Jurkat, Clone E6-1 (cell line): ENCODE measurements at regions not wholly inside any gene's neighbourhood (a gene's known extent, or its start where the extent isn't known, plus 50 kb on each side); places are given as distances from the start of the nearest gene placed in this dataset.
A peak's percentile ranks its signal among the peaks of the same experiment; 100 is the strongest.
"Not testable (repeated sequence)": the region's sequence is repeated elsewhere in the genome, so short reads cannot be mapped to it uniquely, and the experiment has no call there.

Experiments
- DNase-seq: peaks from one replicate; pipeline ENCODE4 v3.0.0-alpha.2; 2011; ENCODE audit warnings: low read depth, low spot score
- H3K4me3 ChIP-seq: 2 replicates; pipeline ENCODE4 v1.5.1; 2011; ENCODE audit warnings: mild to moderate bottlenecking, low read length, control low read depth, moderate library complexity

DNA sequence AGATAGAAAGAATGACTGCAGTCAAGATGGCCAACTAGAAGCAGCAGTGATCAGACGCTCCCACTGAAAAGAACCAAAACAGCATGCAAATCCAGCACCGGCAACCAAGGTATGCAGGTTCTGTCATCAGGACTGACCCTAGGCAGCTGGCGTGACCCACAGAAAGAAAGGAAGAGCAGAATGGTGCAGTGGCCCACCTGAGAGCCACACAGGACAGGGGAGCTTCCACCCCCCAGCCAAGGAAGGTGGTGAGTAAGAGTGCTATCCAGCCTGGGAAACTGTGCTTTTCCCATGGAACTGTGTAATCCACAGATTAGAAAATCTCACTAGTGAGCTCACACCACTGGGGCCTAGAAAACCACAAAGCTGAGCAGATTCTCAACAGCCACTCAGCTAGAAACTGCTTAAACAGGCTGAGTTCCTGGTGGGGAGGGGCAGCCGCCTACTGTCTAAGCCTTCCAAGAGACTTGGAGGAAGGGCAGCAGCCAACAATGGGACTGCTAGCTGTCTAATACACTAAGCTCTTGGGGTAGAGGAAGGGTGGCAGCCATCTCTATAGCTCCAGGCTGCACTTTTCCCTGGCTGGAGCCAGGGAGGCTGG lies 127.9 kb downstream of the EVA1A start:
- no peak overlapping the region for H3K4me3 ChIP-seq
- no peak for DNase-seq

DNA sequence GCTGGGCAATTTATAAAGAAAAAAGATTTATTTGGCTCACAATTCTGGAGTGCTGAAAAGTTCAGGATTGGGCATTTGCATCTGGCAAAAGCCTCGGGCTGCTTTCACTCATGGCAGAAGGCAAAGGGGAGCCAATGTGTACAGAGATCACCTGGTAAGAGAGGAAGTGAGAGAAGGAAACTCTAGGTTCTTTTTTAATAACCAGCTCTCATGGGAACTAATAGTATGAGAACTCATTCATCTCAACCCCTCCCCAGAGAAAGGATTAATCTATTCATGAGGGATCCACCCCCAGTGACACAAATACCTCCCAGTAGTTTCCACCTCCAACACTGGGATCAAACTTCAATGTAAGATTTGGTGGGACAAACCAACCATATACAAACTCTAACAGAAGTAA lies 129.0 kb downstream of the EVA1A start:
- no peak for DNase-seq
- H3K4me3 ChIP-seq: no peak overlapping the region

DNA sequence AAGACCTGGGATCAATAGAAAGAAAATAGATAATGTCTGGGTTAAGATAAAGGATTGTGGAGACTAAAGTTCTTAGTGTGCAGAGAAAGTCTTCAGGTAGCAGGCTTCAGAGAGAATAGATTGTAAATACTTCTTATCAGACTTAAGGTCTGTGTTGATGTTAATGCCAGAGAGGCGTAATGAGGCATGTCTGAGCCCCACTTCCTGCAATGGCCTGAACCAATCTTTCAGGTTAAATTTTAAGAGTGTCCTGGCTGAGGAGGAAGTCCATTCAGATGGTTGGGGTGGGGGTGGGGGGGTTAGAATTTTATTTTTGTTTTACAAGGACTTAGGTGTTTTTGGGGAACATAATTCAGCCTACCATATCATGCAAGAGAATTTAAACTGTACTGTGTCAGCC lies 129.5 kb downstream of the EVA1A start:
- no peak overlapping the region for H3K4me3 ChIP-seq
- no peak for DNase-seq

DNA sequence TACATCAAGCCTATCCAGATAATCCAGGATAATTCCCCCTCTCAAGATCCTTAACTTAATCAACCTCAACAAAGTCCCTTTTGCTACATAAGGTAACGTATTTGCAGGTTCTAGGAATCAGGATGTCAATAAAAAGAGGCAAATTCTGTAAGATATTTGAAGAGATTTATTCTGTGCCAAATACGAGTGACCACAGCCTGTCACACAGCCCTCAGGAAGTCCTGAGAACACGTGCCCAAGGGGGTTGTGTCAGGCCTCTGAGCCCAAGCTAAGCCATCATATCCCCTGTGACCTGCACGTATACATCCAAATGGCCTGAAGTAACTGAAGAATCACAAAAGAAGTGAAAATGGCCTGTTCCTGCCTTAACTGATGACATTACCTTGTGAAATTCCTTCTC lies 130.3 kb downstream of the EVA1A start:
- not testable (repeated sequence) for DNase-seq, H3K4me3 ChIP-seq

DNA sequence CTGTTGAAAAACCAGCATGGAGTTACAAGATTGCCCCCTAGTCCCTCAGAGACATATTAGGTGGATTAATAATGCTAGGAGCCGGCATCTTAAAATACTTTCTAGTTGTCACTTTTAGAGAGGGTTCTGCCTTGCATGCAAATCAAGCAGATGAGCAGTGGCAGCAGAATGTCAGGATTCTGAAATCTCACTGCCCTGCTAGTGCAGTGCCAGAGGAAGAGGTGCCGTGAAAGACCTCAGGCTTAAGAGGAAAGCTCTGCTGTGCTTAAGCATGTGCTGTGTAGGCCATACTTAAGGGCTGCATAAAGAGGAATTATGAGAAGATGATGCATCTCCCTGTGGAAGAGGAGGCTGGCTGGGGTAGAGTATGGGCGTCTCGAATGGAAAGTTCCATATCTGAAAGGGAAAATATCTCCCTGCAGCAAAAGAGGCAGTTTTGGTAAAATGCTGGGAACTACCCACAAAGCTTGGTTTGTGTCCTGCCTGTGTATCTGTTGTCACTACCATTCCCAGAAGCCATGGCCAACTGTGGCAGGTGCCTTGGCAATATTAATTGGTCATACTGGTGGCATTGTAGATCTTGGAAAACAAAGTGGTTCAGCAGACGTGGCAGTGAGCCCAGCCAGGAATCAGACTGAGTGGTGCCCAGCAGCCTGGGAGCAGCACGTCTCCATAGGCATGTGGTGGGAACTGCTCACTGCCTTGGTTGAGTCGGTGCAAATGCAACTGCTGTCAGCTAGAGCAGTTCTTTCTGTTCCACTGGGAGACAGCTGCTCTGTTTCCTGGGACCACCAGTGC lies 131.9 kb downstream of the EVA1A start:
- DNase-seq: no peak
- H3K4me3 ChIP-seq: no peak overlapping the region

GRCh38 chr2:75428060-75428459 lies 132.7 kb downstream of the EVA1A start:
- H3K4me3 ChIP-seq: no peak overlapping the region
- no peak for DNase-seq

GRCh38 chr2:75424936-75425619 lies 135.7 kb downstream of the EVA1A start:
- peak; percentile 8 for DNase-seq
- no peak overlapping the region for H3K4me3 ChIP-seq

DNA sequence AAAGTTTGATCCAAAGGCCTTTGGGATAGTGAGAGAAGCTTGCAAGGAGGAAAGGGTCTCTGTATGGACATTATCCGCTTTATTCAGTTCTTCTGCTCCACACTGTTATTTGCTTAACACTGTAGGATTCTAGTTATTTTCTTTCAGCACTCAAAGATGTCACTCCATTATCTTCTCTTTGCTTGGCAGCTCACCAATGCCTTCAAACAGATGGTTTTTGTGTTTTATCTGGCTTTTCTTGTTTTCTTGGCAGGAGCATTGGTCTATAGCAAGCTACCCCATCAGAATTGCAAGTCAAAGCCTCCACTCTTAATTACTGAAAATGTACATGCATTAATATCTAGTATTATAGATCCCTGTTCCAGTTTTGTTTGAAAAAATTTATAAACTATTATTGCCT lies 138.8 kb downstream of the EVA1A start:
- DNase-seq: no peak
- H3K4me3 ChIP-seq: no peak overlapping the region

- peak; percentile 69 for DNase-seq
- H3K4me3 ChIP-seq: peak overlapping the region; percentile 13
These were observed 144.1 kb downstream of the EVA1A start for GRCh38 chr2:75416420-75417342.

GRCh38 chr2:75415731-75416130 lies 145.0 kb downstream of the EVA1A start:
- H3K4me3 ChIP-seq: no peak overlapping the region
- no peak for DNase-seq

GRCh38 chr2:75415111-75415626 lies 145.6 kb downstream of the EVA1A start:
- no peak overlapping the region for H3K4me3 ChIP-seq
- no peak for DNase-seq

DNA sequence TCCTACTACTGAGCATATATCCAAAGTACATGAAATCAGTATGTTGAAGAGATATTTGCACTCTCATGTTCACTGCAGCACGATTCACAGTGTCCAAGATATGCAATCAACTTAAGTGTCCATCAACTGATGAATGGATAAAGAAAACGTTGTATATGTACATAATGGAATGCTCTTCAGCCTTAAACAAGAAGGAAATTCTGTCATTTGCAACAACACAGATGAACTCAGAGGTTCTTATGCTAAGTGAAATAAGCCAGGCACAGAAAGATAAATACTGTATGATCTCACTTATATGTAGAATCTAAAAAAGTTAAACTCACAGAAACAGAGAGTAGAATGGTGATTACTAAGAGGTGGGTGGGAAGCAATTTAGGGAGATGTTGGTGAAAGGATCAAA lies 149.2 kb downstream of the EVA1A start:
- H3K4me3 ChIP-seq: no peak overlapping the region
- DNase-seq: no peak

DNA sequence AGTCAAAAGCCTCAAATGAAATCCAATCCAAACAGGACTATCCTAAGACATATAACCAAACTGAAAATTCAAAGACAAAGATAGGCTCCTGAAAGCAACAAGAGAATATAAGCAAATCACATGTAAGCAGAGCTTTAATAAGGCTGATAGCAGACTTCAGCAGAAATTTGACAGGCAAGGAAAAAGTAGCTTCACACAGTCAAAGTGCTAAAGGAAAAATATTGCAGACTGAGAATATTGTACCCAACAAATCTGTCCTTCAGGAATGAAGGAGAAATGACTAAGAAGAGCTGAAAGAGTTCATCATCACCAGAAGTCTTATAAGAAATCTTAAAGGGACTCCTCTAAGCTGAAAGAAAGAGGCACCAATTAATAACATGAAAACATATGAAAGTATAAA lies 150.0 kb downstream of the EVA1A start:
- no peak overlapping the region for H3K4me3 ChIP-seq
- DNase-seq: no peak

GRCh38 chr2:75408771-75409170 lies 152.0 kb downstream of the EVA1A start:
- no peak for DNase-seq
- H3K4me3 ChIP-seq: no peak overlapping the region

DNA sequence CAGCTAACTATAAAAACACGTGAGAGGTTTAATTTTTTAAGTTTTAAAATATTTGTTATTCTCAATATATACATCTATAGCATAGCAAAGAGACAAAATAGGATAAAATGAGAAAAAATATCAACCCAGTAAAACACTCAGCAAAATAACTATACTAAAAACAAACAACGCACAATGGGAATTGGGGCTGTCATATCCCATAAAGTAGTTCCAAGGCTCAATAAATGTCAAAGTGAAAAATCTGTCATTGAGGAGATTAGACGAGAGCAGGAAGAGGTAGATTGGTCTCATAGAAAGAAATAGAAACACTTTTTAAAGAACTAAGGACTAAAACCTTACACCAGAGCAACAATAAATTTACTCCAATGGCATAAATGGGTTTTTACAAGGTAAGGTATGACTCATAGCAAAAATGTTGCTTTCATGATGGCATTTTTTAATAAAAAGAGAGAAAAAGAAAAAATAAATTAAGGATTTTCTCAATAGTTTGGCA lies 153.7 kb downstream of the EVA1A start:
- no peak for DNase-seq
- no peak overlapping the region for H3K4me3 ChIP-seq

- no peak overlapping the region for H3K4me3 ChIP-seq
- DNase-seq: no peak
These were observed 154.6 kb downstream of the EVA1A start for GRCh38 chr2:75406131-75406581.

DNA sequence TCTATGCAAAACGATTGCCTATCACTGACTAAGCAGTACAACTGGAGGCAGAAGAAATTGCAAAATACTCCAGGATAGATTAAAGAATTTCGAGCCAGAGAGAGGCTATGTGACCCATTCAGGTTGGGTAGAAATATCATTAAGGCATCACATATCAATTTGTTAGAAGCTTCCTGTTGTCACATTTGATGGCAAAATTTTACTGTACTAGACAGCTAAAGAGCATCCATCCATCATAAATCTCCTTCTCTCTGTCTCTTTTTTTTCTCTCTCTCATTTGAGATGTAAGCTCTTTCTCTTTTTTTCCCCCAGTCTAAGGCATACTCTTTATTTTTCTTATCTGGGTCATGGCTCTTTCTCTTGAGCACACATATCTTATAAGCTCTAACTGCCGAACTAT lies 155.7 kb downstream of the EVA1A start:
- H3K4me3 ChIP-seq: no peak overlapping the region
- DNase-seq: no peak

DNA sequence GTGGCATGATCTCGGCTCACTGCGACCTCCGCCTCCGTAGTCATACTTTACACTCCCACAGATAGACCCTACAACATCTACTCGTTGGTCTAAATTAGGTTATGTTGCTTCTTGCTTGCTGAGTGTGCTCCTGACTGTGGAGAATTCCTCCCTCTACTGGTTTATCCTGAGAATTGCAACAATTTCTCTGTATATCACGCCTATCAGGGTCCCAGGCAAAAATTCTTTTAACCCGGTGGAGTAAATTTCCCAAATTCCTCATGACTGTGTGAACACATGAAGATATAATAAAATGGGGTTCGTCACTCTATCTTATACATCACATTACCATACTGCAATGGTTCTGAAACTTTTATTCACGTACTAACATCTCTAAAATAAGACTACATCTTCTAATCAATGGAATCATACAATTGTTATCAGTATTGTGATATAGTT lies 156.7 kb downstream of the EVA1A start:
- peak; percentile 58 for DNase-seq
- H3K4me3 ChIP-seq: no peak overlapping the region

DNA sequence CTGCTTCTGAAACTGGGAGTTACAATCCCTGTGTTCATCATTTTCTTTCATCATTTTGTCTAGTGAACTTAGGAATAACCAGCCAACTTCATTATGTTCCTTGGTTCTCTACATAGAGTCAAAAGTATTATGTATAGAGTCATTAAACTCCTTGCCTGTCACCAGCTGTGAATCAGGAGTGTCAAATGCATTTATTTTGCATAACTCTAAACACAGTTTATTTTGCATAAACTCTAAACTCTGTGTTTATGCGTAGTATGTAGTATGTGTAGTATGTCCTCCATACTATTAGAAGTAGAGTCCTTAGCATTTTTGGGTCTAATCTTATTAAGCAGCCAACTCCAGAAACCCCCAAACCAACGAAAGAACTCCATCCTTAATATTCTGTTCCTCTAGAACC lies 164.4 kb downstream of the EVA1A start:
- no peak overlapping the region for H3K4me3 ChIP-seq
- no peak for DNase-seq
